MCF 10A (cell line): ENCODE measurements at regions not wholly inside any gene's neighbourhood (a gene's known extent, or its start where the extent isn't known, plus 50 kb on each side); places are given as distances from the start of the nearest gene placed in this dataset.

Experiments
- BruUV-seq: library from RNA; stranded (reverse); fragments of 400-500 nt; replicated peaks from 2 replicates; lab custom pipeline; 2021; lab: Mats Ljungman, UMichigan
- CTCF ChIA-PET: fragments of 300-600 bp; sonication (Branson Sonifier 250); formaldehyde crosslinking; extraction: SDS; loops from one replicate; lab custom pipeline; 2021; ENCODE audit warnings: antibody characterized with exemption, inconsistent platforms; lab: Yijun Ruan, JAX
- POLR2A ChIA-PET: fragments of 300-600, 350-650 bp; sonication (Branson Sonifier 250); formaldehyde crosslinking; extraction: SDS; loops from one replicate; lab custom pipeline; 2020; ENCODE audit warnings: antibody characterized with exemption, inconsistent platforms; lab: Yijun Ruan, JAX
- DNase-seq: peaks from one replicate; pipeline ENCODE4 v3.0.0-alpha.2; 2018; ENCODE audit not compliant: unreplicated experiment
- H3K27ac Mint-ChIP-seq: one replicate; pipeline ENCODE4 v1.8.0; 2022; ENCODE audit warnings: mild to moderate bottlenecking, low read depth, mixed read lengths; ENCODE audit not compliant: unreplicated experiment
- H3K27me3 Mint-ChIP-seq: one replicate; pipeline ENCODE4 v1.8.0; 2022; ENCODE audit warnings: mixed read lengths; ENCODE audit not compliant: insufficient read depth, unreplicated experiment
- H3K36me3 Mint-ChIP-seq: one replicate; pipeline ENCODE4 v1.8.0; 2022; ENCODE audit warnings: mild to moderate bottlenecking, moderate library complexity, mixed read lengths; ENCODE audit not compliant: insufficient read depth, unreplicated experiment
- H3K4me1 Mint-ChIP-seq: one replicate; pipeline ENCODE4 v1.8.0; 2022; ENCODE audit warnings: mixed read lengths; ENCODE audit not compliant: insufficient read depth, unreplicated experiment
- H3K4me3 Mint-ChIP-seq: one replicate; pipeline ENCODE4 v1.8.0; 2022; ENCODE audit warnings: mild to moderate bottlenecking, moderate library complexity, mixed read lengths; ENCODE audit not compliant: unreplicated experiment
- H3K9me3 Mint-ChIP-seq: one replicate; pipeline ENCODE4 v1.8.0; 2022; ENCODE audit warnings: mixed read lengths; ENCODE audit not compliant: unreplicated experiment
- CTCF ChIP-seq: fragments of 200-600 bp; IDR thresholded peaks from one replicate; pipeline ENCODE4 v1.8.0; 2022; ENCODE audit warnings: antibody characterized with exemption, mild to moderate bottlenecking; ENCODE audit not compliant: unreplicated experiment
- intact Hi-C: fragments of 100-400 bp; cut with micrococcal nuclease; formaldehyde crosslinking; loops from 2 replicates; pipeline ENCODE4 v1.14.1; 2022

GRCh38 chr2:60047944-60048525, 505.4 kb downstream of the BCL11A start:
- BruUV-seq = no TSS peak
- intact Hi-C loops = no loop called here
- Mint-ChIP-seq H3K27ac (no peak overlapping the region), H3K9me3 (no peaks in the 10 kb centered on the region), H3K4me1 (no peaks in the 10 kb centered on the region), H3K4me3 (no peak overlapping the region), H3K27me3 (no peaks in the 10 kb centered on the region), H3K36me3 (no peaks in the 10 kb centered on the region)
- ChIA-PET POLR2A (interaction anchor here (0.7 kb wide), 1 partner anchor 17 kb away, joined by 3 read pairs; no protein-coding TSS in a partner anchor), CTCF (no interaction called here)
- TF ChIP-seq CTCF = no peak
- DNase-seq = no peak

- ChIA-PET POLR2A (no interaction called here), CTCF (no interaction called here)
- intact Hi-C loops = no loop called here
- H3K4me1 Mint-ChIP-seq = no peaks in the 10 kb centered on the region
- no peaks in the 10 kb centered on the region for H3K9me3 Mint-ChIP-seq
- no peak for DNase-seq
- H3K27ac Mint-ChIP-seq = no peak overlapping the region
- BruUV-seq = no TSS peak
- TF ChIP-seq CTCF = no peak
- no peaks in the 10 kb centered on the region for H3K27me3 Mint-ChIP-seq
- no peaks in the 10 kb centered on the region for H3K36me3 Mint-ChIP-seq
- no peak overlapping the region for H3K4me3 Mint-ChIP-seq
These were observed 506.1 kb downstream of the BCL11A start for GRCh38 chr2:60047347-60047746.

GRCh38 chr2:60046529-60046928, 506.9 kb downstream of the BCL11A start:
- ChIA-PET POLR2A (no interaction called here), CTCF (no interaction called here)
- no peak for TF ChIP-seq CTCF
- DNase-seq = no peak
- no TSS peak for BruUV-seq
- no peaks in the 10 kb centered on the region for H3K9me3 Mint-ChIP-seq
- no peaks in the 10 kb centered on the region for H3K36me3 Mint-ChIP-seq
- H3K27me3 Mint-ChIP-seq = no peaks in the 10 kb centered on the region
- no peaks in the 10 kb centered on the region for H3K4me1 Mint-ChIP-seq
- intact Hi-C loops = no loop called here
- H3K4me3 Mint-ChIP-seq = no peak overlapping the region
- H3K27ac Mint-ChIP-seq = no peak overlapping the region

GRCh38 chr2:60045456-60045855, 508.0 kb downstream of the BCL11A start:
- Mint-ChIP-seq H3K27ac (no peak overlapping the region), H3K4me3 (no peak overlapping the region), H3K9me3 (no peaks in the 10 kb centered on the region), H3K4me1 (no peaks in the 10 kb centered on the region), H3K36me3 (no peaks in the 10 kb centered on the region), H3K27me3 (no peaks in the 10 kb centered on the region)
- no TSS peak for BruUV-seq
- CTCF ChIA-PET = interaction anchor here (0.6 kb wide), 1 partner anchor 445 kb away, joined by 3 read pairs; no protein-coding TSS in a partner anchor
- no peak for DNase-seq
- intact Hi-C loops = no loop called here
- no peak for TF ChIP-seq CTCF
- POLR2A ChIA-PET = interaction anchor here (1.1 kb wide), 1 partner anchor 19 kb away, joined by 5 read pairs; no protein-coding TSS in a partner anchor
